H7 (cell line): ENCODE measurements at regions not wholly inside any gene's neighbourhood (a gene's known extent, or its start where the extent isn't known, plus 50 kb on each side); places are given as distances from the start of the nearest gene placed in this dataset.

ENCODE experiments used
- DNase-seq: peaks from one replicate; pipeline ENCODE4 v3.0.0; 2012
- H3K27me3 ChIP-seq: 2 replicates; pipeline ENCODE4 v1.6.0; 2011; ENCODE audit warnings: mild to moderate bottlenecking, low read length; ENCODE audit not compliant: control insufficient read depth, insufficient read depth
- H3K36me3 ChIP-seq: replicated peaks from 2 replicates; pipeline ENCODE4 v1.5.1; 2011; ENCODE audit warnings: low read length; ENCODE audit not compliant: control insufficient read depth, insufficient read depth
- H3K4me3 ChIP-seq: 2 replicates; pipeline ENCODE4 v1.5.1; 2011; ENCODE audit warnings: low read depth, mild to moderate bottlenecking, control low read depth, low read length, moderate library complexity; ENCODE audit not compliant: insufficient read depth

- no peak for DNase-seq
- H3K27me3 ChIP-seq: no peaks in the 10 kb centered on the region
- no peaks in the 10 kb centered on the region for H3K36me3 ChIP-seq
- H3K4me3 ChIP-seq: no peak overlapping the region
These were observed 95.8 kb downstream of the SPP2 start for GRCh38 chr2:234146087-234146826.

GRCh38 chr2:234145511-234145910 is 95.0 kb downstream of the SPP2 start:
- Histone ChIP-seq H3K36me3 (no peaks in the 10 kb centered on the region), H3K4me3 (no peak overlapping the region), H3K27me3 (no peaks in the 10 kb centered on the region)
- no peak for DNase-seq

- no peaks in the 10 kb centered on the region for H3K27me3 ChIP-seq
- no peaks in the 10 kb centered on the region for H3K36me3 ChIP-seq
- no peak for DNase-seq
- no peak overlapping the region for H3K4me3 ChIP-seq
These were observed 94.6 kb downstream of the SPP2 start for GRCh38 chr2:234145057-234145456.

- Histone ChIP-seq H3K27me3 (no peaks in the 10 kb centered on the region), H3K4me3 (no peak overlapping the region), H3K36me3 (no peaks in the 10 kb centered on the region)
- no peak for DNase-seq
These were observed 93.4 kb downstream of the SPP2 start for GRCh38 chr2:234143896-234144295.

- no peak overlapping the region for H3K4me3 ChIP-seq
These were observed 92.0 kb downstream of the SPP2 start for GRCh38 chr2:234142530-234142929.

GRCh38 chr2:234139755-234140154 is 89.3 kb downstream of the SPP2 start:
- no peaks in the 10 kb centered on the region for H3K36me3 ChIP-seq
- no peaks in the 10 kb centered on the region for H3K27me3 ChIP-seq
- no peak for DNase-seq
- H3K4me3 ChIP-seq: no peak overlapping the region

More at GRCh38 chr2:234142530-234142929, 92.0 kb downstream of the SPP2 start:
- DNase-seq: no peak
- no peaks in the 10 kb centered on the region for H3K36me3 ChIP-seq
- H3K27me3 ChIP-seq: no peaks in the 10 kb centered on the region

- DNase-seq: no peak
- Histone ChIP-seq H3K27me3 (no peaks in the 10 kb centered on the region), H3K36me3 (no peaks in the 10 kb centered on the region), H3K4me3 (no peak overlapping the region)
These were observed 88.3 kb downstream of the SPP2 start for GRCh38 chr2:234138836-234139235.

- DNase-seq: no peak
- H3K36me3 ChIP-seq: no peaks in the 10 kb centered on the region
- H3K4me3 ChIP-seq: no peak overlapping the region
- no peaks in the 10 kb centered on the region for H3K27me3 ChIP-seq
These were observed 87.0 kb downstream of the SPP2 start for GRCh38 chr2:234137400-234138014.

GRCh38 chr2:234136461-234136860 is 86.0 kb downstream of the SPP2 start:
- Histone ChIP-seq H3K36me3 (no peaks in the 10 kb centered on the region), H3K4me3 (no peak overlapping the region), H3K27me3 (no peaks in the 10 kb centered on the region)
- no peak for DNase-seq

GRCh38 chr2:234135750-234136221 is 85.3 kb downstream of the SPP2 start:
- DNase-seq: peak; percentile 84
- Histone ChIP-seq H3K4me3 (no peak overlapping the region), H3K27me3 (no peaks in the 10 kb centered on the region), H3K36me3 (no peaks in the 10 kb centered on the region)

- Histone ChIP-seq H3K4me3 (no peak overlapping the region), H3K27me3 (no peaks in the 10 kb centered on the region), H3K36me3 (no peaks in the 10 kb centered on the region)
- no peak for DNase-seq
These were observed 84.0 kb downstream of the SPP2 start for GRCh38 chr2:234134496-234134895.

GRCh38 chr2:234133004-234133403 is 82.5 kb downstream of the SPP2 start:
- no peaks in the 10 kb centered on the region for H3K36me3 ChIP-seq
- H3K4me3 ChIP-seq: no peak overlapping the region

GRCh38 chr2:234130777-234131181 is 80.3 kb downstream of the SPP2 start:
- no peak for DNase-seq
- no peak overlapping the region for H3K4me3 ChIP-seq
- no peaks in the 10 kb centered on the region for H3K36me3 ChIP-seq
- H3K27me3 ChIP-seq: no peaks in the 10 kb centered on the region

More at GRCh38 chr2:234133004-234133403, 82.5 kb downstream of the SPP2 start:
- no peaks in the 10 kb centered on the region for H3K27me3 ChIP-seq
- no peak for DNase-seq

GRCh38 chr2:234128606-234129005 is 78.1 kb downstream of the SPP2 start:
- no peak for DNase-seq
- Histone ChIP-seq H3K4me3 (no peak overlapping the region), H3K36me3 (no peaks in the 10 kb centered on the region), H3K27me3 (no peaks in the 10 kb centered on the region)
